Endothelial cell of umbilical vein (primary cell): ENCODE measurements at regions not wholly inside any gene's neighbourhood (a gene's known extent, or its start where the extent isn't known, plus 50 kb on each side); places are given as distances from the start of the nearest gene placed in this dataset.

Experiments
- BruUV-seq: library from RNA; stranded (reverse); fragments of 400-500 nt; replicated peaks from 2 replicates; lab custom pipeline; 2021; lab: Mats Ljungman, UMichigan
- CTCF ChIA-PET: fragments of 300-600, 350-600 bp; sonication (Branson Sonifier 250); formaldehyde crosslinking; loops from one replicate; lab custom pipeline; 2021; ENCODE audit warnings: antibody characterized with exemption, inconsistent platforms; lab: Charles Lee
- POLR2A ChIA-PET: fragments of 300-600, 350-600 bp; sonication (Branson Sonifier 250); formaldehyde crosslinking; loops from one replicate; lab custom pipeline; 2021; ENCODE audit warnings: antibody characterized with exemption, inconsistent platforms; lab: Charles Lee
- DNase-seq: peaks from one replicate; pipeline ENCODE4 v3.0.0-alpha.2; 2011; ENCODE audit warnings: low read depth, low spot score
- FAIRE-seq: peaks from 2 replicates; lab custom pipeline; 2011; peaks lifted over from hg19 to GRCh38; lab: Jason Lieb, UNC
- H2AFZ ChIP-seq: 2 replicates; pipeline ENCODE4 v1.6.0; 2012; ENCODE audit warnings: low read depth, low read length, control low read depth, inconsistent platforms
- H3K27ac ChIP-seq: 2 replicates; pipeline ENCODE4 v1.5.1; 2011; ENCODE audit warnings: low read depth, mild to moderate bottlenecking, control low read depth, low read length, moderate library complexity; ENCODE audit not compliant: insufficient read depth
- H3K27me3 ChIP-seq, 2 experiments: 2 replicates each; pipeline versions ENCODE4 v1.6.0 to v1.6.1; 2011; ENCODE audit warnings: low read length in 2 of 2, mixed read lengths in 1 of 2; ENCODE audit not compliant: control insufficient read depth in 2 of 2, insufficient read depth in 2 of 2
- H3K36me3 ChIP-seq, 2 experiments: 2 replicates in 1 of 2; 3 replicates in 1 of 2; pipeline ENCODE4 v1.5.1; 2011; ENCODE audit warnings: low read length in 2 of 2, mild to moderate bottlenecking in 1 of 2, moderate library complexity in 1 of 2; ENCODE audit not compliant: control insufficient read depth in 2 of 2, insufficient read depth in 2 of 2; ENCODE audit errors: extremely low read depth in 1 of 2
- H3K4me1 ChIP-seq: 3 replicates; pipeline ENCODE4 v1.5.1; 2011; ENCODE audit warnings: mild to moderate bottlenecking, low read length; ENCODE audit not compliant: control insufficient read depth, insufficient read depth; ENCODE audit errors: extremely low read depth
- H3K4me2 ChIP-seq: 2 replicates; pipeline ENCODE4 v1.6.1; 2011; ENCODE audit warnings: low read length, control low read depth, mixed read lengths; ENCODE audit not compliant: insufficient read depth
- H3K4me3 ChIP-seq, 3 experiments: fragments of 200-600 bp in 1 of 3; sonication (generic), shearing (Covaris generic) in 1 of 3; replicated peaks in 1 of 3; 2 replicates each; pipeline ENCODE4 v1.5.1; 2011 to 2016; ENCODE audit warnings: control low read depth in 3 of 3, low read length in 3 of 3, mild to moderate bottlenecking in 2 of 3, inconsistent platforms in 1 of 3, low read depth in 1 of 3, moderate library complexity in 1 of 3; ENCODE audit not compliant: insufficient read depth in 1 of 3
- H3K79me2 ChIP-seq: 2 replicates; pipeline ENCODE4 v1.6.0; 2012; ENCODE audit warnings: low read length, inconsistent platforms; ENCODE audit not compliant: control insufficient read depth, insufficient read depth
- H3K9ac ChIP-seq: replicated peaks from 2 replicates; pipeline ENCODE3; 2011; ENCODE audit warnings: low read length, control low read depth; ENCODE audit not compliant: insufficient read depth; ENCODE audit errors: extremely low read depth
- H3K9me1 ChIP-seq: replicated peaks from 3 replicates; pipeline ENCODE4 v1.6.0; 2011; ENCODE audit warnings: mild to moderate bottlenecking, low read length; ENCODE audit not compliant: control insufficient read depth, insufficient read depth; ENCODE audit errors: extremely low read depth
- H3K9me3 ChIP-seq: replicated peaks from 2 replicates; pipeline ENCODE4 v1.5.1; 2012; ENCODE audit warnings: low read length, inconsistent platforms; ENCODE audit not compliant: control insufficient read depth, insufficient read depth
- H4K20me1 ChIP-seq: replicated peaks from 2 replicates; pipeline ENCODE3; 2011; ENCODE audit warnings: mild to moderate bottlenecking, low read length; ENCODE audit not compliant: control insufficient read depth, insufficient read depth; ENCODE audit errors: extremely low read depth
- EZH2 ChIP-seq: IDR thresholded peaks from 2 replicates; pipeline ENCODE4 v1.6.1; 2012; ENCODE audit warnings: borderline replicate concordance, low read depth, mild to moderate bottlenecking, moderate library complexity, low read length, inconsistent platforms; ENCODE audit not compliant: severe bottlenecking
- FOS ChIP-seq: IDR thresholded peaks from 2 replicates; pipeline ENCODE4 v1.6.1; 2011; ENCODE audit warnings: mild to moderate bottlenecking, low read length, moderate library complexity, borderline replicate concordance; ENCODE audit not compliant: insufficient read depth
- GATA2 ChIP-seq: IDR thresholded peaks from 2 replicates; pipeline ENCODE4 v1.7.0; 2011; ENCODE audit warnings: low read depth, mild to moderate bottlenecking, moderate library complexity, mixed read lengths, low read length; ENCODE audit not compliant: insufficient read length, insufficient read depth
- JUN ChIP-seq: IDR thresholded peaks from 2 replicates; pipeline ENCODE4 v1.6.1; 2011; ENCODE audit warnings: borderline replicate concordance, low read depth; ENCODE audit not compliant: insufficient read length, insufficient read depth
- MYC ChIP-seq: IDR thresholded peaks from one replicate; pipeline ENCODE4 v1.6.1; 2011; ENCODE audit warnings: mild to moderate bottlenecking, low read depth, low read length
- POLR2A ChIP-seq: IDR thresholded peaks from 2 replicates; pipeline ENCODE4 v1.6.1; 2012; ENCODE audit warnings: low read depth, mild to moderate bottlenecking, control low read depth, low read length
- POLR2AphosphoS5 ChIP-seq: IDR thresholded peaks from 2 replicates; pipeline ENCODE4 v1.6.1; 2012; ENCODE audit warnings: low read depth, mild to moderate bottlenecking, control low read depth, low read length, moderate library complexity; ENCODE audit not compliant: insufficient read depth
- dilution Hi-C: fragments of 300-500 bp; cut with MboI; formaldehyde crosslinking; loops from one replicate; pipeline ENCODE4 v1.15.0; 2019; ENCODE audit warnings: low sequenced_read_pairs; ENCODE audit not compliant: extremely low pct_ligation_motif_present
- intact Hi-C: fragments of 100-400 bp; cut with micrococcal nuclease; formaldehyde crosslinking; loops from one replicate; pipeline ENCODE4 v1.10.0; 2022
- TF ChIP-seq, protein P1 (sequence below): IDR thresholded peaks from 2 replicates; pipeline ENCODE4 v1.6.1; 2011; ENCODE audit not compliant: insufficient read depth, insufficient read length
- TF ChIP-seq, protein P2 (sequence below), 2 donors: IDR thresholded peaks; 1 replicate in 1 of 2; 2 replicates in 1 of 2; pipeline ENCODE4 v1.5.1; 2011; ENCODE audit warnings: low read length in 2 of 2, mild to moderate bottlenecking in 2 of 2, moderate library complexity in 2 of 2, control low read depth in 1 of 2, inconsistent platforms in 1 of 2, low read depth in 1 of 2; ENCODE audit not compliant: insufficient read depth in 1 of 2; ENCODE audit errors: extremely low read depth in 1 of 2

DNA sequence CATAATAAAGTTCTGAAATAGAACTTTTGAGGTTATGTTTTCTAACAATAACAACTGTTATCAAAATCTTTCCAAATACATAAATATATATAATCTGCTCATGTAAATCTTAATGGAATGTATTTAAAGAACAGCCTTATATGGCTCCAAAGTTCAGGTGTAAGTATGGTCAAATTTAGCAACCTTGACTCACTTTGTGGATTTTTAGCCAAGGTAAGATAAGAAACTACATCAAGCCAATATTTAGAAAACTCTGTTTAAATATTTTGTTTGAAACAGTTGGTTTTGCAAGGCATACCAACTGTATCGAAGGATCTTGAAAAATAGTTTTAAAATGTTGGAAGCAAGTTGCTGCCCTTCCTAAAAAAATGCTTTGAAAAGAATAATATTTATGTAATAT is 228.9 kb upstream of the SEMA3D start:
- Histone ChIP-seq H3K9ac (no peak overlapping the region), H2AFZ (no peak overlapping the region), H3K36me3 (no peaks in the 10 kb centered on the region), H3K79me2 (no peaks in the 10 kb centered on the region), H3K9me3 (no peaks in the 10 kb centered on the region), H4K20me1 (no peaks in the 10 kb centered on the region), H3K4me1 (no peaks in the 10 kb centered on the region), H3K4me2 (no peak overlapping the region), H3K27ac (no peak overlapping the region), H3K9me1 (no peaks in the 10 kb centered on the region), H3K4me3 (no peak overlapping the region), H3K27me3 (no peaks in the 10 kb centered on the region)
- FAIRE-seq (no peak), DNase-seq (no peak)
- dilution Hi-C loops (no loop called here), intact Hi-C loops (no loop called here)
- ChIA-PET POLR2A (no interaction called here), CTCF (interaction anchor here (1.0 kb wide), 1 partner anchor 49 kb away, joined by 3 read pairs; no protein-coding TSS in a partner anchor)
- no TSS peak for BruUV-seq
- no peak for TF ChIP-seq GATA2
- TF ChIP-seq, protein P1, sequence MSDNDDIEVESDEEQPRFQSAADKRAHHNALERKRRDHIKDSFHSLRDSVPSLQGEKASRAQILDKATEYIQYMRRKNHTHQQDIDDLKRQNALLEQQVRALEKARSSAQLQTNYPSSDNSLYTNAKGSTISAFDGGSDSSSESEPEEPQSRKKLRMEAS, result no peak
- TF ChIP-seq EZH2, result no peak
- TF ChIP-seq, protein P2, sequence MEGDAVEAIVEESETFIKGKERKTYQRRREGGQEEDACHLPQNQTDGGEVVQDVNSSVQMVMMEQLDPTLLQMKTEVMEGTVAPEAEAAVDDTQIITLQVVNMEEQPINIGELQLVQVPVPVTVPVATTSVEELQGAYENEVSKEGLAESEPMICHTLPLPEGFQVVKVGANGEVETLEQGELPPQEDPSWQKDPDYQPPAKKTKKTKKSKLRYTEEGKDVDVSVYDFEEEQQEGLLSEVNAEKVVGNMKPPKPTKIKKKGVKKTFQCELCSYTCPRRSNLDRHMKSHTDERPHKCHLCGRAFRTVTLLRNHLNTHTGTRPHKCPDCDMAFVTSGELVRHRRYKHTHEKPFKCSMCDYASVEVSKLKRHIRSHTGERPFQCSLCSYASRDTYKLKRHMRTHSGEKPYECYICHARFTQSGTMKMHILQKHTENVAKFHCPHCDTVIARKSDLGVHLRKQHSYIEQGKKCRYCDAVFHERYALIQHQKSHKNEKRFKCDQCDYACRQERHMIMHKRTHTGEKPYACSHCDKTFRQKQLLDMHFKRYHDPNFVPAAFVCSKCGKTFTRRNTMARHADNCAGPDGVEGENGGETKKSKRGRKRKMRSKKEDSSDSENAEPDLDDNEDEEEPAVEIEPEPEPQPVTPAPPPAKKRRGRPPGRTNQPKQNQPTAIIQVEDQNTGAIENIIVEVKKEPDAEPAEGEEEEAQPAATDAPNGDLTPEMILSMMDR (IDR thresholded peaks at IDR 0.05; ENCODE audit: extremely low read depth in 1 of 2, insufficient read depth in 1 of 2, low read depth in 1 of 2, low read length in 2 of 2), result no peak
- TF ChIP-seq POLR2AphosphoS5, result no peak
- TF ChIP-seq POLR2A, result no peak
- TF ChIP-seq MYC, result no peak
- no peak for TF ChIP-seq JUN
- TF ChIP-seq FOS, result no peak
